ENCODE measurements at regions not wholly inside any gene's neighbourhood (a gene's known extent, or its start where the extent isn't known, plus 50 kb on each side); places are given as distances from the start of the nearest gene placed in this dataset.

DNA sequence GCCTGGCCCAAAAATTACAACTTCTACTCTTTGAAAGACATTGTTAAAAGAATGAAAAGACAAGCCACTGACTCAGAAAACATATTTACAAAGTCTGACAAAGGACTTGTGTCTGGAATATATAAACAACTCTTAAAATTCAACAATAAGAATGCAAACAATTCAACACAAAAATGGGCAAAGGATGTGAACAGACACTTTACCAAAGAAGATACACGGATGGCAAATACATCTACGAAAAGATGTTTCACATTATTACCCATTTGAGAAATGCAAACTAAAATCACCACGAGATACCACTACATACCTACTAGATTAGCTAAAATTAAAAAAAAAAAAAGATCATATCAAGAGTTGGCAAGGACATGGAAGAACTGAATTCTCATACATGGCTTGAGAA, 80.8 kb upstream of the METRNL start:
- H3K4me3 ChIP-seq (ENCODE audit: low read depth, low read length) = no peak overlapping the region
- no peak for DNase-seq (ENCODE audit: low read depth, low spot score)
- ChIA-PET POLR2A (no interaction called here), CTCF (interaction anchor here (1.4 kb wide), 1 partner anchor 35 kb away, joined by 3 read pairs; no protein-coding TSS in a partner anchor)
- TF ChIP-seq, protein P1, sequence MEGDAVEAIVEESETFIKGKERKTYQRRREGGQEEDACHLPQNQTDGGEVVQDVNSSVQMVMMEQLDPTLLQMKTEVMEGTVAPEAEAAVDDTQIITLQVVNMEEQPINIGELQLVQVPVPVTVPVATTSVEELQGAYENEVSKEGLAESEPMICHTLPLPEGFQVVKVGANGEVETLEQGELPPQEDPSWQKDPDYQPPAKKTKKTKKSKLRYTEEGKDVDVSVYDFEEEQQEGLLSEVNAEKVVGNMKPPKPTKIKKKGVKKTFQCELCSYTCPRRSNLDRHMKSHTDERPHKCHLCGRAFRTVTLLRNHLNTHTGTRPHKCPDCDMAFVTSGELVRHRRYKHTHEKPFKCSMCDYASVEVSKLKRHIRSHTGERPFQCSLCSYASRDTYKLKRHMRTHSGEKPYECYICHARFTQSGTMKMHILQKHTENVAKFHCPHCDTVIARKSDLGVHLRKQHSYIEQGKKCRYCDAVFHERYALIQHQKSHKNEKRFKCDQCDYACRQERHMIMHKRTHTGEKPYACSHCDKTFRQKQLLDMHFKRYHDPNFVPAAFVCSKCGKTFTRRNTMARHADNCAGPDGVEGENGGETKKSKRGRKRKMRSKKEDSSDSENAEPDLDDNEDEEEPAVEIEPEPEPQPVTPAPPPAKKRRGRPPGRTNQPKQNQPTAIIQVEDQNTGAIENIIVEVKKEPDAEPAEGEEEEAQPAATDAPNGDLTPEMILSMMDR (IDR thresholded peaks at IDR 0.05; ENCODE audit: insufficient read depth, low read length, missing control alignments) = no peak

DNA sequence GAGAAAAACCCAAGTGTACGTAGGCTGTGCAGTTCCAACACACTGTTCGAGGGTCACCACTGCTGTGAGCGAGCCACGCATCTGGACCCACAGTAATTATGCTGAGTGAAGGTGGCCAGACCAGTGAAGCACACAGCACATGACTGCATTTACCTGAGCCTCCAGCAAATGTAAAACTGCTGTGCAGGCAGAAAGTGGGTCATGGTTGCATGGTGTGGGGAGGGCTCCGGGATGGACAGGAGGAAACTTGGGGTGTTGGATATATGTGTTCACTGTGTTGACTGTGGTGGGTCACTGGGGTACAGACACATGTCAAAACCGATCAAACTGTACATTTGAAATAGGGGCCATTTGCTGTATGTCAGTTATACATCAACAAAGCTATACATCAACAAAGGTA, 78.7 kb upstream of the METRNL start:
- TF ChIP-seq, protein P1 (IDR thresholded peaks at IDR 0.05; ENCODE audit: insufficient read depth, low read length, missing control alignments) = no peak
- ChIA-PET POLR2A (no interaction called here), CTCF (no interaction called here)
- no peak for DNase-seq (ENCODE audit: low read depth, low spot score)
- H3K4me3 ChIP-seq (ENCODE audit: low read depth, low read length) = no peak overlapping the region

DNA sequence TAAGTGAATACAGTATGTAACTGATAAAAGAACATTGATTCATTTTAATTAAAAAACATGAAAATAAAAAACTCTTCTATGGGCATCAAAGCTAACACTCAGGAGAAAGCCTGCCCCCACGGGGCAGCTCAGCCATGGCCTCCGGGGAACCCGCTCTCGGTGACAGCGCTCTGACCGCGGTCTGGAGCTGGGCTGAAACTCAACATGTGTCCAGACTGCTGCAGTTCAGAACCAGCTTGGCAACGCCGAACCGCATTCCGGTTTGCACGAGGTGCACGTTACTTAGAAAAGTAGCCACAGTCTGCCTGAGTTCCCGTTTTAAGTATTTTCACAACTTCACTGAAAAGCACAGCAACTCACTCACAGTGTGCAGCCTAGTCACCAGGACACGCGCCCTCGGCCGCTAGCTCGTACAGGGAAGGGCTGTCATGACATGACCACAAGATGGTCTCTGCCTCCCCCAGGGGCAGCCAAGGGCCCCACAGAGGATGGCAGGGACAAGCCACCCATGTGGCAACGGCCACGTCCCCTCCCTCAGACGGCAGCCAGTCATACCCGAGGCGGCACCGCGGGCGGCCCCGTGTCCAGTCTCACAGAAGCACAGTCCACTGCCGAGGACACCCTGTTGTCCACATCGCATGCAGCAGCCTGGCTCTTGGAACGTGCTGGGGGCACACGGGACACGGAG, 77.1 kb upstream of the METRNL start:
- TF ChIP-seq, protein P1 (IDR thresholded peaks at IDR 0.05; ENCODE audit: insufficient read depth, low read length, missing control alignments) = no peak
- no peak for DNase-seq (ENCODE audit: low read depth, low spot score)
- no peak overlapping the region for H3K4me3 ChIP-seq (ENCODE audit: low read depth, low read length)
- ChIA-PET CTCF (no interaction called here), POLR2A (no interaction called here)

DNA sequence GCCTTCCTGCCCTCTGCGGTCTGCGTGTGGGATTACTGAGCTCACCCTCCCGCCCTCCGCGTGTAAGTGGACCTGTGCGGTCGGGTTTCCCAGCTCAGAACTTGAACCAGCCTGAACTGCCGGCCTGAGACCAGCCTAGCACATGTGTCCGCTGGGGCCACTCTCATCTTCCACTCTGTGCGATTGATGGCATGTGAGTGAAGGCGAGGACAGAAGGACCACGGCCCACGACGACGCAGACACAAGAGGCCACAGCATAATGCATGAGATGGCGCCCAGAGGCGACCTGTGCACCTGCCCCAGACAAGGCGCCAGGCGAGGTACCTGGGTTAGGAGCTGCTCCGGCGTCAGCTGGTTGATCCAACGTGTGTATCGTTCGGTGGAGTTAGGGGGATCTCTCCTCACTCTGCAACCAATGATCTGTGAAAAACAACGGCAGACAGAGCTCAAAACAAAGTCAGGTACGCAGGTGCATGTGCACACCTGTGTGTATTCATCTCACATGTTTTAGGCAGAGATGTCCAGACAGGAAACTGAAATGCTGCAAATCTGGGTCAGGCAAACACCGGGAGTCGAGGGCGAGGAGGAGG, 74.5 kb upstream of the METRNL start:
- no peak overlapping the region for H3K4me3 ChIP-seq (ENCODE audit: low read depth, low read length)
- no peak for DNase-seq (ENCODE audit: low read depth, low spot score)
- TF ChIP-seq, protein P1 (IDR thresholded peaks at IDR 0.05; ENCODE audit: insufficient read depth, low read length, missing control alignments) = no peak
- CTCF ChIA-PET = no interaction called here
- POLR2A ChIA-PET = no interaction called here

DNA sequence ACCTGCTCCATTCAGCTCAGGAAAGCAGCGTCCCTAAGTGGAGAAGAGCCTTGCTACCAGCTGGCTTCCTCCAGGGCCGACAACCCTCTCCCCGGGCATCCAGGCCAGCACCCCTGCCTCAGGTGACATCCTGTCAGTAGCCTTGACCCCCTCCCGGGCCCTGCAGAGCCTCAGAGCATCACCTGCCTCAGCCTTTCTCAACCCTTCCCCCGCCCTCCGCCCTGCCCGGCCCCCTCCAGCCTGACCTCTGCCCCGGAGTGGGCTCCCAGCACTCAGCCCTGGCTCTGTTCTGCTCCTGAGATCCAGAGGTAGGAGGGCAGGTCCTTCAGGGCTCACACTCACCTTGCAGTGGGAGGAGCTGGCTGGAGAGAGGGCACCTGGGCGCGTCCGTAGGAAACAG, 73.8 kb upstream of the METRNL start:
- POLR2A ChIA-PET = no interaction called here
- no peak overlapping the region for H3K4me3 ChIP-seq (ENCODE audit: low read depth, low read length)
- TF ChIP-seq, protein P1 (IDR thresholded peaks at IDR 0.05; ENCODE audit: insufficient read depth, low read length, missing control alignments) = no peak
- CTCF ChIA-PET = no interaction called here
- no peak for DNase-seq (ENCODE audit: low read depth, low spot score)

DNA sequence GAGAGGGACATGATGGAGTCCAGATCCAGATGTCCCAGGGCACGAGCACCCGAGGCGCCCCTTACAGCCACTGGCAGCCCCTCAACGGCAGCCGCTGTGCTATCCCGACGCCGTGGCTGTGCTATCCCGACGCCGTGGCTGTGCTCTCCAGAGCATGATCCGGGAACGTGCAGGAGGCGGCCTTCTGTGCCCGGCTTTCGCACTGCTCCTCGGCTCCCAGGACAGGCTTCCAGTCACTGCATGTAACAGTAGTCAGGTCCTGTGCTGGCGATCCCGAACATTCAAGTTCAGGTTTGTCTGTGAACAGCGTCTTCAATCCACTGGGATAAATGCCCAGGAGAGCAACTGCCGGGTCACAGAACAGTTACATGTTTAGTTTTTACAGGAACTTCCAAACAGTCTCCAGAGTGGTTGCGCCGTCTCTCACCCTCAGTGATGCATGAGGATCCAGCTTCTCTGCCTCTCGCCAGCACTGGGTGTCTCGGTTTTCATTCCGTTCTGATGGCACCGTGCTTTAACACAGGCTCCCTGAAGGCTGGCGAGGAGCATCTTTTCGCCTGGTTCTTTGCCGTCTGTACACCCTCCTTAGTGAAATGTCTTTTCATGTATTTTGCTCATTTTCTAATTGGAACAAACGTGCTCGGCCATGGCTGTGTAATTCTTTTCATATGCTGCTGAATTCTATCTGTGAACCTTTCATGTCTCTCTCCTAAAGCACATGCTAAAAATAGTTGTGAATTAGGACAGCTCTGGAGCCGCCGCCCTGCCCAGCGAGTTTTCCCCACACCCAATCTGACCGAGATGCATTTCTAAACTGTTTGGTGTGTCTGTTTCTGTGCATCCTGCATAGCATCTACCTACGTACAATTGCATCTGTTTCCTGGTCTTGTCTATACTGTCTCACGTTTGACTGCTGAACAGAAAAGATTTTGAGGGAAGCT, 72.6 kb upstream of the METRNL start:
- no peak for DNase-seq (ENCODE audit: low read depth, low spot score)
- no peak overlapping the region for H3K4me3 ChIP-seq (ENCODE audit: low read depth, low read length)
- ChIA-PET CTCF (no interaction called here), POLR2A (no interaction called here)
- TF ChIP-seq, protein P1 (IDR thresholded peaks at IDR 0.05; ENCODE audit: insufficient read depth, low read length, missing control alignments) = no peak

Data from AG04449 (cell line).